AG09309 (cell line): ENCODE measurements at regions not wholly inside any gene's neighbourhood (a gene's known extent, or its start where the extent isn't known, plus 50 kb on each side); places are given as distances from the start of the nearest gene placed in this dataset.
"Not testable (repeated sequence)": the region's sequence is repeated elsewhere in the genome, so short reads cannot be mapped to it uniquely, and the experiment has no call there.

Source experiments
- DNase-seq: peaks from one replicate; pipeline ENCODE4 v3.0.0-alpha.2; 2010; ENCODE audit warnings: low read depth
- H3K4me3 ChIP-seq: 2 replicates; pipeline ENCODE4 v1.5.1; 2011; ENCODE audit warnings: mild to moderate bottlenecking, low read depth, low read length, moderate library complexity; ENCODE audit not compliant: control insufficient read depth
- CTCF ChIP-seq: IDR thresholded peaks from 2 replicates; pipeline ENCODE4 v1.5.1; 2011; ENCODE audit warnings: mild to moderate bottlenecking, low read depth, low read length, inconsistent platforms; ENCODE audit not compliant: insufficient read depth, control insufficient read depth; ENCODE audit errors: missing control alignments

- no peak for DNase-seq
- no peak for TF ChIP-seq CTCF
- no peak overlapping the region for H3K4me3 ChIP-seq
These were observed 173.1 kb downstream of the C12orf75 start for GRCh38 chr12:105503619-105504018.

- DNase-seq, result no peak
- TF ChIP-seq CTCF, result no peak
- no peak overlapping the region for H3K4me3 ChIP-seq
These were observed 173.8 kb downstream of the C12orf75 start for GRCh38 chr12:105504286-105504685.

GRCh38 chr12:105506678-105507310, 176.3 kb downstream of the C12orf75 start:
- TF ChIP-seq CTCF, result no peak
- H3K4me3 ChIP-seq, result no peak overlapping the region
- no peak for DNase-seq

- no peak for DNase-seq
- TF ChIP-seq CTCF, result no peak
- no peak overlapping the region for H3K4me3 ChIP-seq
These were observed 177.0 kb downstream of the C12orf75 start for GRCh38 chr12:105507311-105508038.

GRCh38 chr12:105508096-105508495, 177.6 kb downstream of the C12orf75 start:
- no peak for TF ChIP-seq CTCF
- H3K4me3 ChIP-seq, result no peak overlapping the region
- no peak for DNase-seq

GRCh38 chr12:105510526-105510925, 180.0 kb downstream of the C12orf75 start:
- no peak for DNase-seq
- H3K4me3 ChIP-seq, result no peak overlapping the region
- no peak for TF ChIP-seq CTCF

GRCh38 chr12:105512861-105513260, 182.4 kb downstream of the C12orf75 start:
- not testable (repeated sequence) for DNase-seq, H3K4me3 ChIP-seq
